ENCODE measurements at regions not wholly inside any gene's neighbourhood (a gene's known extent, or its start where the extent isn't known, plus 50 kb on each side); places are given as distances from the start of the nearest gene placed in this dataset.

- Histone ChIP-seq H3K4me3 (no peak overlapping the region), H3K27me3 (replicated peaks) (no peaks in the 10 kb centered on the region), H3K4me1 (replicated peaks) (no peaks in the 10 kb centered on the region), H3K36me3 (no peaks in the 10 kb centered on the region), H3K27ac (no peak overlapping the region), H3K9me3 (replicated peaks) (no peaks in the 10 kb centered on the region; the same call in 1 of the 2 replicates)
- no peak for DNase-seq (ENCODE audit: low read depth in 1 of 2, low spot score in 2 of 2)
These were observed 118.2 kb upstream of the ZNF678 start for GRCh38 chr1:227445092-227445674.

- H3K36me3 ChIP-seq, result no peaks in the 10 kb centered on the region
- no peak overlapping the region for H3K4me3 ChIP-seq
- no peak overlapping the region for H3K27ac ChIP-seq
- H3K4me1 ChIP-seq (replicated peaks), result 0 out of 2 replicates have a peak, but pooled peaks cover 3% of the 10 kb centered on the region
- no peak for DNase-seq (ENCODE audit: low read depth in 1 of 2, low spot score in 2 of 2)
- H3K27me3 ChIP-seq (replicated peaks), result no peaks in the 10 kb centered on the region
- H3K9me3 ChIP-seq (replicated peaks), result no peaks in the 10 kb centered on the region
These were observed 121.9 kb upstream of the CDC42BPA start for GRCh38 chr1:227440182-227440581.

- Histone ChIP-seq H3K27ac (no peak overlapping the region), H3K27me3 (replicated peaks) (no peaks in the 10 kb centered on the region), H3K4me1 (replicated peaks) (peaks cover 5% of the 10 kb centered on the region), H3K4me3 (peak overlapping the region; percentile 25), H3K9me3 (replicated peaks) (no peaks in the 10 kb centered on the region), H3K36me3 (no peaks in the 10 kb centered on the region)
- DNase-seq (ENCODE audit: low read depth in 1 of 2, low spot score in 2 of 2), result peak in 1 of 2 experiments; percentile 68
These were observed 119.3 kb upstream of the CDC42BPA start for GRCh38 chr1:227437495-227438008.

GRCh38 chr1:227434808-227435444 lies 116.6 kb upstream of the CDC42BPA start:
- Histone ChIP-seq H3K4me3 (no peak overlapping the region), H3K27me3 (replicated peaks) (no peaks in the 10 kb centered on the region), H3K9me3 (replicated peaks) (no peaks in the 10 kb centered on the region), H3K4me1 (replicated peaks) (peaks cover 31% of the 10 kb centered on the region), H3K27ac (no peak overlapping the region), H3K36me3 (no peaks in the 10 kb centered on the region)
- no peak for DNase-seq (ENCODE audit: low read depth in 1 of 2, low spot score in 2 of 2)

- Histone ChIP-seq H3K4me1 (replicated peaks) (peaks cover 42% of the 10 kb centered on the region), H3K4me3 (no peak overlapping the region), H3K9me3 (replicated peaks) (no peaks in the 10 kb centered on the region), H3K36me3 (no peaks in the 10 kb centered on the region), H3K27ac (no peak overlapping the region), H3K27me3 (replicated peaks) (no peaks in the 10 kb centered on the region)
- no peak for DNase-seq (ENCODE audit: low read depth in 1 of 2, low spot score in 2 of 2)
These were observed 115.5 kb upstream of the CDC42BPA start for GRCh38 chr1:227433663-227434341.

GRCh38 chr1:227432981-227433380 lies 114.7 kb upstream of the CDC42BPA start:
- H3K36me3 ChIP-seq, result no peaks in the 10 kb centered on the region
- H3K27ac ChIP-seq, result no peak overlapping the region
- peaks cover 48% of the 10 kb centered on the region for H3K4me1 ChIP-seq (replicated peaks)
- no peak overlapping the region for H3K4me3 ChIP-seq
- no peaks in the 10 kb centered on the region for H3K27me3 ChIP-seq (replicated peaks)
- DNase-seq (ENCODE audit: low read depth in 1 of 2, low spot score in 2 of 2), result no peak
- no peaks in the 10 kb centered on the region for H3K9me3 ChIP-seq (replicated peaks)

- Histone ChIP-seq H3K27ac (peak overlapping the region; percentile 86), H3K9me3 (replicated peaks) (no peaks in the 10 kb centered on the region), H3K27me3 (replicated peaks) (no peaks in the 10 kb centered on the region), H3K4me3 (no peak overlapping the region), H3K36me3 (no peaks in the 10 kb centered on the region), H3K4me1 (replicated peaks) (peaks cover 48% of the 10 kb centered on the region)
- DNase-seq (ENCODE audit: low read depth in 1 of 2, low spot score in 2 of 2), result no peak
These were observed 113.9 kb upstream of the CDC42BPA start for GRCh38 chr1:227432181-227432535.

- Histone ChIP-seq H3K4me3 (no peak overlapping the region), H3K4me1 (replicated peaks) (peaks cover 45% of the 10 kb centered on the region), H3K36me3 (no peaks in the 10 kb centered on the region), H3K27me3 (replicated peaks) (no peaks in the 10 kb centered on the region), H3K9me3 (replicated peaks) (no peaks in the 10 kb centered on the region), H3K27ac (peak overlapping the region; percentile 59)
- peak; percentile 48 to 62 for DNase-seq (ENCODE audit: low read depth in 1 of 2, low spot score in 2 of 2)
These were observed 111.4 kb upstream of the CDC42BPA start for GRCh38 chr1:227429447-227430359.

- Histone ChIP-seq H3K4me3 (no peak overlapping the region), H3K4me1 (replicated peaks) (peaks cover 49% of the 10 kb centered on the region), H3K27me3 (replicated peaks) (no peaks in the 10 kb centered on the region), H3K36me3 (no peaks in the 10 kb centered on the region), H3K9me3 (replicated peaks) (no peaks in the 10 kb centered on the region), H3K27ac (peak overlapping the region; percentile 59; the same call in 1 of the 2 replicates)
- peak; percentile 68 to 73 for DNase-seq (ENCODE audit: low read depth in 1 of 2, low spot score in 2 of 2)
These were observed 110.5 kb upstream of the CDC42BPA start for GRCh38 chr1:227428803-227429202.

GRCh38 chr1:227427411-227427810 lies 109.1 kb upstream of the CDC42BPA start:
- DNase-seq (ENCODE audit: low read depth in 1 of 2, low spot score in 2 of 2), result no peak
- Histone ChIP-seq H3K4me3 (no peak overlapping the region), H3K9me3 (replicated peaks) (no peaks in the 10 kb centered on the region), H3K27me3 (replicated peaks) (no peaks in the 10 kb centered on the region), H3K27ac (no peak overlapping the region), H3K4me1 (replicated peaks) (peaks cover 45% of the 10 kb centered on the region), H3K36me3 (no peaks in the 10 kb centered on the region)

GRCh38 chr1:227424953-227425352 lies 106.7 kb upstream of the CDC42BPA start:
- Histone ChIP-seq H3K27me3 (replicated peaks) (no peaks in the 10 kb centered on the region), H3K36me3 (no peaks in the 10 kb centered on the region), H3K4me3 (no peak overlapping the region), H3K27ac (no peak overlapping the region), H3K4me1 (replicated peaks) (peaks cover 21% of the 10 kb centered on the region), H3K9me3 (replicated peaks) (no peaks in the 10 kb centered on the region)
- no peak for DNase-seq (ENCODE audit: low read depth in 1 of 2, low spot score in 2 of 2)

GRCh38 chr1:227424159-227424680 lies 105.9 kb upstream of the CDC42BPA start:
- H3K4me3 ChIP-seq, result no peak overlapping the region
- no peaks in the 10 kb centered on the region for H3K27me3 ChIP-seq (replicated peaks)
- DNase-seq (ENCODE audit: low read depth in 1 of 2, low spot score in 2 of 2), result no peak
- H3K9me3 ChIP-seq (replicated peaks), result no peaks in the 10 kb centered on the region
- no peaks in the 10 kb centered on the region for H3K36me3 ChIP-seq
- no peak overlapping the region for H3K27ac ChIP-seq
- H3K4me1 ChIP-seq (replicated peaks), result peaks cover 14% of the 10 kb centered on the region

GRCh38 chr1:227422581-227422980 lies 104.3 kb upstream of the CDC42BPA start:
- 0 out of 2 replicates have a peak, but pooled peaks cover 4% of the 10 kb centered on the region for H3K4me1 ChIP-seq (replicated peaks)
- no peaks in the 10 kb centered on the region for H3K36me3 ChIP-seq
- no peak overlapping the region for H3K27ac ChIP-seq
- H3K9me3 ChIP-seq (replicated peaks), result no peaks in the 10 kb centered on the region
- H3K4me3 ChIP-seq, result no peak overlapping the region
- no peak for DNase-seq (ENCODE audit: low read depth in 1 of 2, low spot score in 2 of 2)
- no peaks in the 10 kb centered on the region for H3K27me3 ChIP-seq (replicated peaks)

Measured in SJSA1 (cell line).